ENCODE measurements at regions not wholly inside any gene's neighbourhood (a gene's known extent, or its start where the extent isn't known, plus 50 kb on each side); places are given as distances from the start of the nearest gene placed in this dataset.

- Histone ChIP-seq H3K79me2 (ENCODE audit: low read length) (no peaks in the 10 kb centered on the region), H4K20me1 (ENCODE audit: insufficient read depth, low read length) (no peaks in the 10 kb centered on the region), H3K9me2 (replicated peaks; ENCODE audit: insufficient read depth, low read length) (no peaks in the 10 kb centered on the region), H3K36me3 (replicated peaks; ENCODE audit: insufficient read depth, low read length) (no peaks in the 10 kb centered on the region), H3F3A (ENCODE audit: insufficient read depth, low read length) (no peaks in the 10 kb centered on the region), H3K4me3 (ENCODE audit: low read length) (no peak overlapping the region), H3K9ac (ENCODE audit: low read length) (no peak overlapping the region), H3K27ac (ENCODE audit: low read length) (no peak overlapping the region), H3K4me2 (ENCODE audit: low read depth, low read length) (no peak overlapping the region), H3K9me3 (replicated peaks; ENCODE audit: insufficient read depth, low read length) (no peaks in the 10 kb centered on the region), H2AFZ (ENCODE audit: low read length) (no peak overlapping the region), H3K4me1 (ENCODE audit: low read length) (no peaks in the 10 kb centered on the region), H3K27me3 (replicated peaks; ENCODE audit: insufficient read depth, low read length) (no peaks in the 10 kb centered on the region)
- TF ChIP-seq EZH2phosphoT487 (IDR thresholded peaks at IDR 0.05; ENCODE audit: low read length) (no peak), CTCF (IDR thresholded peaks at IDR 0.05; ENCODE audit: low read length) (no peak), EZH2 (optimal IDR thresholded peaks at IDR 0.05; ENCODE audit: low read depth, low read length) (no peak)
- no peak for DNase-seq
Observed at GRCh38 chr13:59471106-59471505, 692.6 kb downstream of the DIAPH3 start.

- no peak overlapping the region for H2AFZ ChIP-seq (ENCODE audit: low read length)
- H3K27ac ChIP-seq (ENCODE audit: low read length), result no peak overlapping the region
- no peak overlapping the region for H3K9ac ChIP-seq (ENCODE audit: low read length)
- no peak overlapping the region for H3K4me2 ChIP-seq (ENCODE audit: low read depth, low read length)
- H3K4me1 ChIP-seq (ENCODE audit: low read length), result no peaks in the 10 kb centered on the region
- no peaks in the 10 kb centered on the region for H3K79me2 ChIP-seq (ENCODE audit: low read length)
- H3K36me3 ChIP-seq (replicated peaks; ENCODE audit: insufficient read depth, low read length), result no peaks in the 10 kb centered on the region
- H3K4me3 ChIP-seq (ENCODE audit: low read length), result no peak overlapping the region
- no peaks in the 10 kb centered on the region for H3K9me3 ChIP-seq (replicated peaks; ENCODE audit: insufficient read depth, low read length)
- H3F3A ChIP-seq (ENCODE audit: insufficient read depth, low read length), result no peaks in the 10 kb centered on the region
- DNase-seq, result no peak
- TF ChIP-seq CTCF (IDR thresholded peaks at IDR 0.05; ENCODE audit: low read length), result no peak
- TF ChIP-seq EZH2phosphoT487 (IDR thresholded peaks at IDR 0.05; ENCODE audit: low read length), result no peak
- no peaks in the 10 kb centered on the region for H3K27me3 ChIP-seq (replicated peaks; ENCODE audit: insufficient read depth, low read length)
- H4K20me1 ChIP-seq (ENCODE audit: insufficient read depth, low read length), result no peaks in the 10 kb centered on the region
- no peaks in the 10 kb centered on the region for H3K9me2 ChIP-seq (replicated peaks; ENCODE audit: insufficient read depth, low read length)
Observed at GRCh38 chr13:59472134-59472533, 691.6 kb downstream of the DIAPH3 start.

- no peak overlapping the region for H3K9ac ChIP-seq (ENCODE audit: low read length)
- no peaks in the 10 kb centered on the region for H3K9me2 ChIP-seq (replicated peaks; ENCODE audit: insufficient read depth, low read length)
- H3K36me3 ChIP-seq (replicated peaks; ENCODE audit: insufficient read depth, low read length), result no peaks in the 10 kb centered on the region
- TF ChIP-seq EZH2phosphoT487 (IDR thresholded peaks at IDR 0.05; ENCODE audit: low read length) (no peak), EZH2 (optimal IDR thresholded peaks at IDR 0.05; ENCODE audit: low read depth, low read length) (no peak), CTCF (IDR thresholded peaks at IDR 0.05; ENCODE audit: low read length) (no peak)
- DNase-seq, result no peak
- no peaks in the 10 kb centered on the region for H3K79me2 ChIP-seq (ENCODE audit: low read length)
- no peaks in the 10 kb centered on the region for H3K9me3 ChIP-seq (replicated peaks; ENCODE audit: insufficient read depth, low read length)
- H3K4me1 ChIP-seq (ENCODE audit: low read length), result no peaks in the 10 kb centered on the region
- no peak overlapping the region for H2AFZ ChIP-seq (ENCODE audit: low read length)
- no peaks in the 10 kb centered on the region for H3K27me3 ChIP-seq (replicated peaks; ENCODE audit: insufficient read depth, low read length)
- no peaks in the 10 kb centered on the region for H4K20me1 ChIP-seq (ENCODE audit: insufficient read depth, low read length)
- no peaks in the 10 kb centered on the region for H3F3A ChIP-seq (ENCODE audit: insufficient read depth, low read length)
- H3K27ac ChIP-seq (ENCODE audit: low read length), result no peak overlapping the region
- no peak overlapping the region for H3K4me3 ChIP-seq (ENCODE audit: low read length)
- no peak overlapping the region for H3K4me2 ChIP-seq (ENCODE audit: low read depth, low read length)
Observed at GRCh38 chr13:59474696-59475095, 689.0 kb downstream of the DIAPH3 start.
